GM12878 (cell line): ENCODE measurements at regions not wholly inside any gene's neighbourhood (a gene's known extent, or its start where the extent isn't known, plus 50 kb on each side); places are given as distances from the start of the nearest gene placed in this dataset.

ENCODE experiments used
- ATAC-seq: fragments of 200-7000 bp; cut with Tn5 transposase; 3 replicates; pipeline ENCODE4 v1.9.1; 2020; ENCODE audit warnings: mild to moderate bottlenecking, moderate library complexity
- BruUV-seq: library from RNA; stranded (reverse); fragments of 400-500 nt; replicated peaks from 2 replicates; lab custom pipeline; 2021; lab: Mats Ljungman, UMichigan
- CTCF ChIA-PET: fragments of 300-600 bp; sonication (Branson Sonifier 250); formaldehyde crosslinking; extraction: SDS; loops from one replicate; lab custom pipeline; 2021; ENCODE audit warnings: inconsistent platforms; lab: Yijun Ruan, JAX
- POLR2A ChIA-PET: fragments of 350-600 bp; formaldehyde crosslinking; extraction: SDS; loops from one replicate; lab custom pipeline; 2021; ENCODE audit warnings: inconsistent platforms; lab: Charles Lee
- RAD21 ChIA-PET: fragments of 300-600 bp; sonication (Branson Sonifier 250); formaldehyde crosslinking; loops from one replicate; lab custom pipeline; 2023; ENCODE audit warnings: antibody characterized with exemption; ENCODE audit not compliant: unreplicated experiment; lab: Charles Lee
- SMC1A ChIA-PET: fragments of 300-600 bp; sonication (Branson Sonifier 250); formaldehyde crosslinking; loops from one replicate; lab custom pipeline; 2023; ENCODE audit not compliant: unreplicated experiment, uncharacterized antibody; lab: Charles Lee
- DNase-seq: peaks from one replicate; pipeline ENCODE4 v3.0.0-alpha.2; 2011; ENCODE audit warnings: low read depth, low spot score
- FAIRE-seq: peaks from 3 replicates; lab custom pipeline; 2011; peaks lifted over from hg19 to GRCh38; lab: Jason Lieb, UNC
- H2AFZ ChIP-seq: 2 replicates; pipeline ENCODE4 v1.6.0; 2011; ENCODE audit warnings: low read depth, low read length, control low read depth; ENCODE audit not compliant: control insufficient read depth
- H3K27ac ChIP-seq: 2 replicates; pipeline ENCODE4 v1.5.1; 2011; ENCODE audit warnings: control low read depth; ENCODE audit not compliant: control insufficient read depth, insufficient read depth
- H3K27me3 ChIP-seq, 2 experiments: replicated peaks in 1 of 2; 2 replicates each; pipeline versions ENCODE4 v1.6.0 to v1.6.1; 2011; ENCODE audit warnings: low read length in 1 of 2; ENCODE audit not compliant: control insufficient read depth in 2 of 2, insufficient read depth in 2 of 2
- H3K36me3 ChIP-seq, 2 experiments: 2 replicates each; pipeline ENCODE4 v1.5.1; 2011; ENCODE audit warnings: low read length in 1 of 2; ENCODE audit not compliant: control insufficient read depth in 2 of 2, insufficient read depth in 2 of 2
- H3K4me1 ChIP-seq: 2 replicates; pipeline ENCODE4 v1.6.1; 2011; ENCODE audit warnings: mild to moderate bottlenecking, low read length, moderate library complexity, mixed read lengths; ENCODE audit not compliant: control insufficient read depth, insufficient read depth
- H3K4me2 ChIP-seq: 2 replicates; pipeline ENCODE4 v1.6.0; 2011; ENCODE audit warnings: control low read depth; ENCODE audit not compliant: control insufficient read depth, insufficient read depth
- H3K4me3 ChIP-seq: fragments of 200-600 bp; sonication (generic); 2 replicates; pipeline ENCODE4 v1.5.1; 2016
- H3K79me2 ChIP-seq: 2 replicates; pipeline ENCODE4 v1.6.0; 2011; ENCODE audit warnings: low read length; ENCODE audit not compliant: control insufficient read depth, insufficient read depth
- H3K9ac ChIP-seq: 2 replicates; pipeline ENCODE4 v1.8.0; 2011; ENCODE audit warnings: low read length, control low read depth, mixed read lengths; ENCODE audit not compliant: control insufficient read depth, insufficient read depth
- H3K9me3 ChIP-seq: replicated peaks from 3 replicates; pipeline ENCODE4 v1.5.1; 2011; ENCODE audit warnings: mild to moderate bottlenecking, low read length; ENCODE audit not compliant: control insufficient read depth, insufficient read depth
- H4K20me1 ChIP-seq: 2 replicates; pipeline ENCODE4 v1.6.0; 2011; ENCODE audit not compliant: control insufficient read depth, insufficient read depth
- ATF7 ChIP-seq: fragments of 450-650 bp; IDR thresholded peaks from 2 replicates; pipeline ENCODE4 v1.6.1; 2016; ENCODE audit warnings: low read depth, mild to moderate bottlenecking
- BCL3 ChIP-seq: IDR thresholded peaks from 2 replicates; pipeline ENCODE4 v1.6.1; 2011; ENCODE audit warnings: borderline replicate concordance, low read depth, mild to moderate bottlenecking, moderate library complexity, low read length; ENCODE audit not compliant: insufficient read depth, poor library complexity, severe bottlenecking
- FOXK2 ChIP-seq: fragments of 450-650 bp; IDR thresholded peaks from 2 replicates; pipeline ENCODE4 v1.6.1; 2017; ENCODE audit warnings: mild to moderate bottlenecking, moderate library complexity
- MTA2 ChIP-seq: fragments of 450-650 bp; IDR thresholded peaks from 2 replicates; pipeline ENCODE4 v1.6.1; 2016; ENCODE audit warnings: low read depth, mild to moderate bottlenecking, moderate library complexity
- MYB ChIP-seq: fragments of 150-350 bp; IDR thresholded peaks from 2 replicates; pipeline ENCODE4 v1.6.1; 2014; ENCODE audit warnings: mild to moderate bottlenecking, low read depth, low read length, borderline replicate concordance
- NFIC ChIP-seq: IDR thresholded peaks from 2 replicates; pipeline ENCODE4 v1.6.1; 2012; ENCODE audit warnings: low read depth, mild to moderate bottlenecking, inconsistent platforms, low read length, moderate library complexity
- NFYB ChIP-seq: IDR thresholded peaks from 2 replicates; pipeline ENCODE4 v1.6.1; 2011; ENCODE audit warnings: low read depth, mild to moderate bottlenecking, low read length, improper control_type of control experiment, moderate library complexity; ENCODE audit not compliant: insufficient read depth
- NKRF ChIP-seq: fragments of 450-650 bp; conservative IDR thresholded peaks from 2 replicates; pipeline ENCODE4 v1.6.1; 2017; ENCODE audit warnings: mild to moderate bottlenecking, moderate library complexity
- POLR2A ChIP-seq: IDR thresholded peaks from 2 replicates; pipeline ENCODE4 v1.6.1; 2011; ENCODE audit warnings: low read depth, mild to moderate bottlenecking, low read length
- POU2F2 ChIP-seq: IDR thresholded peaks from 3 replicates; pipeline ENCODE4 v1.6.1; 2011; ENCODE audit warnings: low read depth, mild to moderate bottlenecking, low read length, borderline replicate concordance
- RCOR1 ChIP-seq: conservative IDR thresholded peaks from 2 replicates; pipeline ENCODE4 v1.6.1; 2012; ENCODE audit warnings: low read depth, low read length, improper control_type of control experiment
- SMAD5 ChIP-seq: IDR thresholded peaks from 2 replicates; pipeline ENCODE4 v1.6.1; 2016; ENCODE audit warnings: antibody characterized with exemption, low read depth
- SREBF2 ChIP-seq: IDR thresholded peaks from 2 replicates; pipeline ENCODE4 v1.6.1; 2012; ENCODE audit warnings: mild to moderate bottlenecking, low read length
- TCF12 ChIP-seq: IDR thresholded peaks from 2 replicates; pipeline ENCODE4 v1.6.1; 2011; ENCODE audit warnings: low read depth, mild to moderate bottlenecking, low read length
- USF1 ChIP-seq: IDR thresholded peaks from 2 replicates; pipeline ENCODE4 v1.6.1; 2011; ENCODE audit warnings: borderline replicate concordance, low read depth, mild to moderate bottlenecking, moderate library complexity, mixed read lengths, low read length; ENCODE audit not compliant: insufficient read depth; ENCODE audit errors: extremely low read length
- WRNIP1 ChIP-seq: IDR thresholded peaks from 2 replicates; pipeline ENCODE4 v1.6.1; 2011; ENCODE audit warnings: low read depth, low read length, improper control_type of control experiment, borderline replicate concordance
- YBX1 ChIP-seq: fragments of 450-650 bp; IDR thresholded peaks from 2 replicates; pipeline ENCODE4 v1.6.1; 2016; ENCODE audit warnings: antibody characterized with exemption
- ZBTB40 ChIP-seq: fragments of 450-650 bp; IDR thresholded peaks from 2 replicates; pipeline ENCODE4 v1.6.1; 2016; ENCODE audit warnings: mild to moderate bottlenecking, moderate library complexity, borderline replicate concordance
- ZNF384 ChIP-seq: IDR thresholded peaks from 2 replicates; pipeline ENCODE4 v1.6.1; 2012; ENCODE audit warnings: low read depth, mild to moderate bottlenecking, low read length, improper control_type of control experiment, borderline replicate concordance
- WGBS: methylation state at CpG from one replicate; pipeline ENCODE4 v1.1.6; 2016; ENCODE audit warnings: low lambda C conversion rate; ENCODE audit not compliant: insufficient replicate concordance, insufficient coverage; ENCODE audit errors: missing lambda C conversion rate; 5-methylcytosine and 5-hydroxymethylcytosine counted together
- in situ Hi-C: fragments of 300-500 bp; cut with MboI; formaldehyde crosslinking; loops from 9 replicates; pipeline ENCODE4 v1.14.3; 2018; ENCODE audit warnings: mixed read lengths
- intact Hi-C: fragments of 100-400 bp; cut with micrococcal nuclease; formaldehyde crosslinking; loops from one replicate; pipeline ENCODE4 v1.14.2; 2022; ENCODE audit not compliant: unreplicated experiment

- intact Hi-C loops = no loop called here
- H3K9ac ChIP-seq = no peak overlapping the region
- no peak overlapping the region for H3K4me2 ChIP-seq
- POLR2A ChIA-PET = no interaction called here
- no peaks in the 10 kb centered on the region for H3K27me3 ChIP-seq
- no peaks in the 10 kb centered on the region for H3K79me2 ChIP-seq
- H3K4me3 ChIP-seq = no peak overlapping the region
- DNase-seq (no peak), FAIRE-seq (no peak)
- no peak overlapping the region for H2AFZ ChIP-seq
- no peaks in the 10 kb centered on the region for H4K20me1 ChIP-seq
- H3K9me3 ChIP-seq = no peaks in the 10 kb centered on the region
- RAD21 ChIA-PET = no interaction called here
- 11% methylated on average over 2 of the region's 2 CpGs for WGBS
- no peak overlapping the region for H3K27ac ChIP-seq
- TF ChIP-seq ZBTB40 (no peak), NFYB (no peak), WRNIP1 (no peak), MTA2 (no peak), POU2F2 (no peak), SMAD5 (no peak), YBX1 (no peak), BCL3 (no peak), MYB (no peak), POLR2A (no peak), ZNF384 (no peak), ATF7 (no peak), SREBF2 (no peak), USF1 (no peak), NFIC (no peak), TCF12 (no peak), RCOR1 (no peak), FOXK2 (no peak), NKRF (no peak)
- TF ChIP-seq, all 136 proteins: peak for 0
- Histone ChIP-seq H3K4me1 (no peaks in the 10 kb centered on the region), H3K36me3 (no peaks in the 10 kb centered on the region)
- in situ Hi-C loops = no loop called here
- ChIA-PET SMC1A (no interaction called here), CTCF (no interaction called here)
- ATAC-seq = peak; percentile 36; the same call in 2 of the 3 replicates
- BruUV-seq = no TSS peak
Measured at GRCh38 chrX:127129510-127129909, 310.0 kb downstream of the PRR32 start.
